NCI-H2171 (cell line): ENCODE measurements at regions not wholly inside any gene's neighbourhood (a gene's known extent, or its start where the extent isn't known, plus 50 kb on each side); places are given as distances from the start of the nearest gene placed in this dataset.
A peak's percentile ranks its signal among the peaks of the same experiment; 100 is the strongest.

Experiments
- DNase-seq: peaks from one replicate; lab custom pipeline; 2025; lab: John Stamatoyannopoulos, UW

DNA sequence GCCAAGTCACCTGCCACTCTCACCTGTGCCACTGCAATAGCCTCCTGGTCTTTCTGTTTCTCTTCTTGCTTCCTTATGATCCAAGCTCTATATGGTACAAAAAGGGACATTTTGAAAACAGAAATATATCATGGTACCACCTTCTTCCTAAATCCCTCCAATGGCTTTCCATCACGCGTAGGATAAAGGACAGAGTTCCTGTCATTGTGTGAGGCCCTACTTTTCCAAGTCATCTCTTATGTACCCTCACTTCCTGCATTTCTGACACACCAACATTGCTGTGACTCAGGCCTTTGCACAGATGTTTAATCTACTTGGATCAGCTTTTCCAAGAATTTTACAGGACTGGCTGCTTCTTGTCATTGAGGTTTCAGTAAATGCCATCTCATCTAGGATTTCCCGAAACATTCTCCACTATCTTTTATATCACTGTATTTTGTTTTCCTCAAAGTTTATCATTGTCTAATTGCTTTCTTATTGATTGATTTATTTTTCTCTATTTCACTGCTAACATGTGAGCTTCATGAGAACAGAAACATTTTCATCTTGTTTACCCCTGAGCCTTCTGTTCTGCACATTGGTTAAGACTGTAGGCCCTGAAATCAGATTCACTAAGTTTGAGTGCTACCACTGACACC lies 426.1 kb upstream of the FANCL start:
- no peak for DNase-seq

DNA sequence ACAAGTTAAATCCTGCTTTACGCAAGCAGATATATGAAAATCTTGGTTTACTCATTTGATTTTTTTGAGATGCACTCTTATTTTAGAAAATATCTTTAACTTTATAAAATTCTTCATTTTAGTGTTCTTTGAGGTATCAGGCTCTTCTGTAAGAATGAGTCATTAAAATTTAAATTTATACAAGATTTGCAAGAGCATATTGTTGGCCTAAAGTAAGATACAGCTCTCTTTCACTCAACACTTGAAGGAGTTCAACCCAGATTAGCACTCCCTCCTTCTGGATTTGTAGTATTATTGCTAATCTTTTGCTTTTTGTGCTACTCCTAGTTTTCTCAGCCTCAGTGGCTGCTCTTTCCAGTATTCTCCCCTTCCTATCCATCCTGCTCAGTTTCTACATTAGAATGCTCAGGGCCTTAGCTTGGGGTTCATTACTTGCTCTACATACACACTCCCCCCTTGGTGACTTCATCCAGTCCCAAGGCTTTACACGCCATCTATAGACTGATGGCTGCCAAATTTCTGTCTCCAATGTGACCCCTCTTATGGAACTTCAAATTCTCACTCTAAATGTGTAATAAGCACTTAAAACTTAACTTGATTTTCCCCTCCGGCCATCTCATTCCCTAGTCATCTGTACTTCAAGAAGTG lies 425.3 kb upstream of the FANCL start:
- no peak for DNase-seq

DNA sequence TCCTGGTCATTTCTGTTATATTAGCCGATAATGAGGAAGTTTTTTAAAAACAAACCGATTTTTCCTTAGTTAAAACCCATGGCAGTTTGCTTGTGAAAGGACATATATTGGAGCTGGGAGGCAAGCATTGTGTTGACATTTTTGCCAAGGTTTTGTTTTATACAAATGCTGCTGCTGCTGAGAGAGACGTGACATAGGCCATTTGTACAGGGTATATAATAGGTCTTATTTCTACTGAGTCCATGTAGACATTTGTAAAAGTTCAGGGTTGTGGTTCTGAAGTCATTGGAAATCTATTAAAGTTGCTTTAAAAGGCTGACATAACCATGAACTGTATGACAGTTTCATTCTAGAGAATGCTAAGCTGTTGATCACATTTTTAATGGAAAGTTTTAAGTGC lies 424.0 kb upstream of the FANCL start:
- DNase-seq = no peak

DNA sequence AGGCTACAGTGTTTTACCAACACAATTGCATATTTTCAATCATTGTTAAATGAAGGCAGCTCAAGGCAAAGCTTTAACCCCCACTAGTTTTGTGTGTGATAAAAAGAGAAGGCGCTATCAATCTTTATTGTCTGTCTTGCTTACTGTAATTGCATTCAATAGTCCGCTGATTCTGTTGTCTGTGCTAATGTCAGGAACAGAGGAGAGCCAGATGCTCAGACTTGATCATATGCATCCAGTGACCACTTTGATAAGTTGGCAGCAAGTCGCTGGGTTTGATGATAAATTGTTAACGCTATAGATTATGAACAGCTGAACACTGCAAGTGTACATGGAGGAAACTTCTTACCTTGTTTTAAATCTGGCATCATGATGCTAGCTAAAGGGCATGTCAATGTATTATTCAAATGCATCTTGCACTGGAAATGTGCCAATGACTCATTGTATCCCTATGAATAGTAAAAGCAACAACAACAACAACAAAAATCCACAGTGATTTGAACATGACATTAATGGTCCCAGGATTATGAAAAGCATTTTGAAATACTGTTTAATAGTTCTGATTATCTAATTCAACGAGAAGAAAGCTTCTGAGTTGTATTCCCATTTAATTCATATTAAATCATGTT lies 423.5 kb upstream of the FANCL start:
- no peak for DNase-seq

DNA sequence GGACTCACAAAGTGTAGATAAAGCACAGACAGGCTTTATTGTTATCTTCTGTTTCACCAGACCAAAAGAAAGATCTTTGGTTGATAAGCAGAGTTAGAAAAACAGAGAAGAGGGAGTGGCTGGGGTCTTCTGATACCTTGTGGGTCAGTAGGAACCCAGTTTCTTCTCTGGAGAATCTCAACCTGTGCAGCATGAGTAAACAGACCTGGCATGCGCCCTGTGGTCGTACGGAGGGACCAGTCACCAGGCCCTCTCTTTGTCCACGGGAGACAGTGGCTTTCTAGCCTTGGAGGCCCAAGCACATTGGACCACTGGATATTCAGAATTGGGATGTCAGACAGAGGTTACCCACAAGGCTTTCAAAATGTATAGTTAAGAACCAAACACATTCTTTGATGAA lies 418.9 kb upstream of the FANCL start:
- DNase-seq = no peak

DNA sequence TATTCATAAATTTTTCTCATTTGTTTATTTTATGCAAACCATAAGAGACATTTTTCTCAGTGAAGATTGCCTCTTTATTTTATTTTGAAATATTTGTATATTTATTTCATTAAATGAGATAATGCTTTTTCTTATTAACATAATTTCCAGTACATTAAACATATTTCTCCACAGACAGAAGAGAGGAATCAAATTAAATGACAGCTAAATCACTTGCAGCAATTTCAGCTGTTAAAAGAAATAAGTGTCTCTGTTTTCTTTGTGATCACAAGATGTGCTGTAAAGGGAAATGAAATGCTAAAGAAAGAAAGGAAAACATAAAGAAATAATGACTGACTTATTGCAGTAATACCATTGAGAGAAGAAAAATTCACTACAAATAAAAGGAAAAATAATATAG lies 414.0 kb upstream of the FANCL start:
- DNase-seq = no peak

DNA sequence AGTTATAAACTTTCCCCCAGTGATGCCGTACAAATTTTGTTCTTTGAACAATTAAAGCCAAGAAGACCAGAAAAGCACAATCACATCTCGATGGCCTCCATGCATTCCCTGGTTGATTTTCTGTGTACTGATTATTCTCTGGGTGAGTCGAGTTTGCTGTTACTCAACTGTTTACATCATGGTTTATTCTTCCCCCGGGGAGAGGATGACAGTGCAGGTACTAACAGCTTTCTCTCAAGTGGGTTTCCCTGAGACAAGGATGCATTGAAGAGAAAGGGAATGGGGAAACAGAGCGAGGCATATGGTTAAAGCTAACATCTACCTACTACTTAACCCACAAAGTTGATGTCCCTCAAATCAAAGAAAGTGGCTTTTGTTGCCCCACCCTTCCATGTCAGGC lies 410.8 kb upstream of the FANCL start:
- no peak for DNase-seq

DNA sequence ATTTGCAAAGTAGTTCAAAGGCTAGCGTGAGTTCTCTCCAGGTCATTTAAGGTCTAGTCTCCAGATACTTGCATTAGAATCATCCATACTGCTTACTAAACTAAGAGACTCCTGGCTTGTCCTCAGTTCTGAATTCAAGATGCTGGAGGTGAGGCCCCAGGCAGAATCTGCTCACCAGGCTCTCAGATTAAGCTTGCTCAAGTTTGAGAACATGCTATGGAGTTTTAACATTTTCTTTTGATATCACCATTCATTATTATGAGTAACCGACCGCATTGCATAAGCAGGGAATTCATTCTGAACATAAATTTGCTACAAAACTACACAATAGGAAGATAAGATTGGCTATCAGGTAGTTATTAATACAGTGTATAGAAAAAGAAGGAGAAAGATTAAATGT lies 409.7 kb upstream of the FANCL start:
- no peak for DNase-seq

DNA sequence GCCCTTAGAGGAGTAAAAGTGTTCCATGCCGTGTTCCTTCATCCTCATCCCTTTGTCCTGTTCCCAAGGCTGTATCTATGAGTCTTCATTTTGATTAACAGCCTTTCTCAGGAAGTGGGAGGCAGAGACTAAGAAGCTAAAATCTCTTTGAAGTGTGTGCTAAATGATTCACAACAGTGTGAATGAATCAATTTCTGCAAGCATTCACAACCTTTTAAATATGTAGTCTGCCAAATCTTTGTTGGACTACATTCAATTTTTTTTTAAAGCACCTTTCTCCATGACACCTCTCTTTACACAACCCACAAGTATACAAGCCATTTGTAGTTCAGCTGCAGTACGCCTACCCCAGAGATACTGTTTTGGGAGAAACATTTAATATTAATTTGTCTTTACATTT lies 408.6 kb upstream of the FANCL start:
- DNase-seq = no peak

DNA sequence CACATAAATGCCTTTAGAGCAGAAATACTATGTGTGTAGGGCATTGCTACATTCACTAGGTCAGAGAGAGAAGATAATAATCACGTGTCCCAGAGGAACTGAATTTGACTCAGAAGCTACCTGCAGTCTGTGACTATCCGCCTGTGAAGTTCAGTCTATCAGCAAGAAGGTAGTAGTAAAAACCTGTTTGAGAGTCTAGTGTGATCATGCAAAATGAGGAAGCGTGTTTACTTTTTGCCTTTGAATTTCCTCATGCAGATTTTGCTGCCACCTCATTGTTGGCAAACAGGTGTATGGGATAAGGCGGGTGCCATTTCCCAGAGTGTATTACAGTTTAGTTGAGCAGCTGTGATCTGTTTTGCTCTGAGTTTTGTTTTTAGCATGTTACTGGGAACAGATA lies 403.9 kb upstream of the FANCL start:
- DNase-seq = no peak

DNA sequence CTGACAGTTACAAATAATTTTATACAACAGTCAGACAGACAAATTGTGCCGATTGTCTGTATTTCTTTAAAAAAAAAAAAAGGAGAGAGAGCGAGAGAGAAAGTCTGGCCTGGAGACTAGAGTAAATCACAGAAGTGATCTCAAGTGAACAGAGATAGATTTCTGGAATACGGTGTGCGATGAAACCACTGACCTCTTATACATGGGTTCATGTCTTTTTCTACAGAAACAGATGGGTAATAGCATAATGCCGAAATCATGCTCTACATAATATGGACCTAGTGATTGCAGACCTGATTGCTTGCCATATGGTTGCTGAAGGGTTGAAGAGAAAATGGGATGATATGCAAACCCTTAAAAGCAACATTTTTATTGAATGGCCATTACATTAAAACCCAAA lies 403.3 kb upstream of the FANCL start:
- peak; percentile 22 for DNase-seq

DNA sequence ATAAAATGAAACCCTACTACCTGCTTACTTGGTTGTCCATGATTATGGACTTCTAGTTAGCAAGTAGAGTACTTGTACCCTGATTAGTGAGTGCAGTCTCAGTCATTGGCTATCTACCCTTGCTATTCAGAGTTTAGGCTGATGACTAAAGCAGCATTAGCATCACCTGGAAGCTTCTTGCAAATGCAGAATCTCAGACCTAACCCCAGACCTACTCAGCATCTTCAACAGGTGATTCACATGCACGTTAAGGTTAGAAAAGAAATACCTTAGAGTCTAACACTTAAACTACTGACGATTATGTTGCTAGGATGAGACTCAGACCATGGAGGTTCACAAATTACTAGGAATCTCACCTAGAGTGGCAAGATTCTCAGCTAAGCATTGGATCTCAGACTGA lies 399.9 kb upstream of the FANCL start:
- DNase-seq = no peak

DNA sequence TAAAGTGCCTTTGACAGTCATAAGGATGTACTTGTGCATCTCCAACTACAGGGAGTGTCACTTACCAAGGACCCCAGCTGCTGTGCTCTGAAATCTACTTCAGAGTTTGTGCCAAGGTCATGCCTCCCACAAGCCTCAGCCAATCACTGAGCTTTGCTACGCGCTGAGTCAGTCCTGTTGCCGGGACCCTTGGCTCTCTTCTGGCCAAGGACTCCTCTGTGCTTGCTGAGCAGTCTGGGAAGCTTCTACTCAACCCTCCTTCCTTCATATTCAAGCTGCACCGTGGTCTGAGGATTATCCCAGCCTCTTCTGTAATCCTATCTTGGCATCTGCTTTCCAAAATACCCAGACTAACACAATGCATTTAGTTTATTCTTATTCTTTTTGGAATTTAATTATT lies 398.9 kb upstream of the FANCL start:
- DNase-seq = no peak

DNA sequence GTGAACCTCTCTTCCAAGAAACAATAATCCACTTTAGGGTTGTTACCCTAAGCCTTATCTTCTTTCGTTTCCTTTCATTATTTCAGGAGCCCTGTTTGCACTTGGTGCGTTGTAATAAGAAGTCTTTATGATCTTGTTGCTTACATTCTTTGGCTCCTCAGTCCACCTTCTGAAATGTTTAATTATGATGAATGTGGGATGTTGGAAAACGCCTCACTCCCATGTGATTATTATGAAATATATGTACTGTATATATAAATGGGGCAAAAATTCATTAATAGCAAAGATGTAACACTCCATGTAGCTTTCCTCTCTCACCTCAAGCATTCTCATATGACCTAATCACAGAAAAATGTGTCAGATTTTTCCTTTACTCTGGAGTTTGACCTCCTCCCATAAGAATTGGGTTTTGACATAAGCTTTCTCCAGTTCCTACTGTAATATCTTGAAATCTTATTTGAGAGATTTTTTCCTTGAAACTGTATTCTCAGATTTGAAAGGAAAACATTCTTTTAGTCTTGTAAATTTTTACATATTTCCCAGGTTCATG lies 397.2 kb upstream of the FANCL start:
- no peak for DNase-seq

DNA sequence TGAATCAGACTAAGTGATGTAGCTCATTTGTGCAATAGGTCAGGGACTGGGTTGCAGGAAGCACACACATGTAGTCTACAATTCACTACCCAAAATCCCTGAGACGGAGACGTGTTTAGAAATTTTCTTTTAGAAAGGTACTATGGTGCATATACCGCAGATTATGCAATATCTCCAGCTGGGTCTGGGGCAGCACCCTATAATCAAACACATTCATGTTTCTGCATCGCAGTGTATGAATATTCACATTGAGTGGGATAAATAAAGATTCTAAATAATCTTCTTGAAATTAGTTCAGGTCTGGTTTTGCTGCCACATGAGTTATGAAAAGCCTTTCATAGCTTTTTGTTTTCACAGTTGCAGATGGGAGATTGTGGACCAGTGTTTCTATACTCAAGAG lies 395.7 kb upstream of the FANCL start:
- DNase-seq = no peak

DNA sequence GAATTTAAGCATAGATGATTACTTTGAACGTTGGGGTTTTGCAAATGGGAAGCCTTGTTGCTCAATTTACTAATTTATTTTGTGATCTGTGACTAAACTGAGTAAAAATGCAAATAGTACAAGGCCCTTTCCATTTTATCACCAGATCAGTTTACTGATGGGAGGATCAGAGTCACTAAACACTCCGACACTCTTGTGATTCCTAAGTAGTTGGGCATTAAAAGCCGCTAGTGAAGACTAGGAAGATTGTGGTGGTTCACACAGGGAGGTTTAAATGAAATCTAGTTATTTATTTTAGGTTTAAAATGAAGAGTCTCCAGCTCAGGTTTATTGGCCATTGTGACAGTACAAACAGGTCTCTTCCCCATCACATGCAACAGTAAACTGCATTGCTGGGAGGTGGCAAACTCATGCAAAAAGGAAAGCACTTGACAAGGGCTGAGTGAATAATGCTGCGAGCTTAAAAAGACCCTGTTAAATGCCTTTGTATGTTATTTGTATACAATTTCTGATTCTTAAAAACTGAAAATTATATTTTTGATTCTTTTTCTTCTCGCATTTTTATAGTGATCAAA lies 394.8 kb upstream of the FANCL start:
- DNase-seq = no peak

DNA sequence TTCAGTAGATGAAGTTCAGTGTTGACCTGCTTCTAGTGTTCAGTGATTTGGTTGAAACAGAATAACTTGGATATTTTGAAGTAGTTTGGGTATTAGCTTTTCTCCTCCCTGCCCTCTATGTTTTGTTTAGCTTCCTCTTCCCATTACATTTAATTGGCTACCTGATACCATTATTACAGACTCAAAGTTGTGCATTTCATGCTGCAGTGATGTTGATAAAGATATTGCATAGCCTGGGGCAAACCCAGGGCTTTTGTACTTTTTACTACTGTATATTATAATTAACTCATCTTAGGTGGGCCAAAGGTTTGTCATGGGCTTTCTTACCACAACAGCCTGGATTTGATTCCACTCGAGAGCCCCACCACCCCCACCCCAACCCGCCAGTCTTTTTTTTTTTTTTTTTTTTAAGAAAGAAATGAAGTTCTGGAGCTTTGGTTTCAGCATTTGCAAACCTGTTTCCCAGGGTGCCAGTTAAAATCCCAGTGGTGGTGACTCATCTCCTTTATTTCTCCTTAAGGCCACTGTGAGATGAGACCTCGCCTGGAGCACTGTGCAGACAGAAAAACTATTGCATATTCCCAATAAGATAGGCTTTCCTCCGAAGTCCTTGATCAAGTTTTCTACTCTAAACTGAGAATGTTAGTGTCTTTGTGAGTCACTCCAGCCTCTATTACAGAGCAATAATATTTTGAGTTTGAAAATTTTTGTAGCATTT lies 393.7 kb upstream of the FANCL start:
- DNase-seq = no peak

DNA sequence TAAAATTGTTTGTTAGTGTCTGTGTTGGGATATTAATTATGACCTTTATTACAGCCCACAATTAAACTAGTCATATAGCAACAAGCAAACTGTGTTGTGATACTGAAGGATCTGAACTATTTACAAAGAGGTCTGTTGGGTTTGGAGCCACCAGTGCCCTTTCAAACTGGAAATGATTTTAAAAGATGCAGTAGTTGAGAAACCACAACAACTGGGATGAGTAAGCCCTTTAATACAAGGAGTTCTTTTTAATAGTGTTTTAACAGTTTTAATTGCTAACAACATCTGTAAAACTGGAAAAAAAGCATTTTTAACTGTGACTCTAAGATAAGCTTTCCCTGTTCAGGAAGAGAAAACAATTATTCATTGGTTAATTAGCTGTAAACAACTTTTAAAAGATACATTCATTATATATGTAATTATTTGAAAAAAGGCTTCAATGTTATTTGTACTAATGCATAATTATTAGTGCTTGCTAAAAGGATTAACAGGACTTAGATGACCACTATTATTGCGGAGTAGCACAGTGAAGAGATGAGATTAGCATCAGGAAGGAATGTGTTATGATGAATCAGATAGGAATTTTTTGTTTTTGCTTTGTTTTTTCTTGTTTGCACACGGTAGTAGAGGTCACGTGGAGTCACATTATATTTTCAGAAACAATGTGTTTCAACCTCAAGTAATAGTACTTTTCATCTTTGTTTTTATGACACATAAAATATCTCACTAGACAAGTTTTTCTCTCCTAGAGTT lies 392.7 kb upstream of the FANCL start:
- no peak for DNase-seq

DNA sequence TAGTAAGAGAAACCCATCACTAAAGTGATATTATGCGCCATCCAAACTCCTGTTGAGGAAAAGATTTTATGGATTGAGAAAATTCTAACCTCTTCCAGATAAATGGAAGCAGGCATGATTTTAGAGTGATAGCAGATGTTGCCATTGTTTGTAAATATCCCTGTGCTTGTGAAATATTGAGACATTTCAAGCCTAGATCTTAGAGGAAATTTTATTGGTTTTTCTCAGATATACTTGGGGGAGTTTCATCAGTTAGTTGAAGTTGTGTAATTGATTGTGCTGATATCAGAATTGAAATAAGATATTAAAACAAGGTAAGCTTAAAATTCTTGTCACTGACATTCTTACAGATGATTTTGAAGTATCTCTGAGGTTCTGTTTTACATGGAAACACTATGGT lies 390.9 kb upstream of the FANCL start:
- DNase-seq = no peak

DNA sequence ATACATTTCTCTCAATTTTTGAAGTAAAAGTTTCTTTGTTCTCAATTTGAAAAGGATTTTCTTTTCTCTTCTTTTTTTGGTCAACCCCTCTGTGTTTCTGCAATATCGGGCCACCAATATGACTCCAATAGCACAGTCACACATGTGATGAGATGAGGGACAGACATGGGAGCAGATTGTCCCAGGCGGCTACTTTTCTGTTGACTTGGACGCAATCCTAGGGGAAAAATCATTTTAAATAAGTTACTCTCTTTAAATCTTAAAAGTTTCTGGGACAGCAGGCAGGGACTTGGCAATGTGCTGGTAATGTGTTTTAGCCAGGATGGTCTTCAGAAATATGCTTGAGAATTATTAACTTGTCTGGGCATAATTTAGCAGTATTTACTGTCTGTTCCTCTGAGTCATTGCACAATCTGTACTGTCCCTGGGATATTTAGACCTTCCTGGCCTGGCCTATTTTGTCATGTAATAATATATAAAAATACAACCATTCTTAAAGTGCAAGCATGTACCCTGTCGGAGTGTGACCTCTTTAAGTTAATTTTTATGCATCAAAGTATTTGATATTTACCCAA lies 388.5 kb upstream of the FANCL start:
- no peak for DNase-seq

DNA sequence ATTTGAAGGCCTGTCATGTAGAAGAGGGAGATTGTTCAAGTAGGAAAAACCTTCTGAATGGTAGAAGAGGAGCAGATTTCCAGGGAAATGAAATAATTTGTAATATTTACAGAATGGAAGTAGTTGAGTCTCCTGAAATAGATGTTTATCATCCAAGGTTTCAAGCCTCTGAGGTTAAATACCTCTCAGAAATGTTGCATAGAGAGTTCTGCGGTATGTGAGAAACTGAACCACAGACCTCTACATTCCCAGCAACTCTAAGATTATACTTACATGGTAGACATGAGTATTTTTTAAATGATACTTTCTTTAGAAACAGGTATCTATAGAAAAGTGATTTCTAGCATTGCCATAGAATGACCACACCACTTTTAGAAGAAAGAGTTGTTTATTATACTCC lies 379.8 kb upstream of the FANCL start:
- DNase-seq = no peak
